Smooth muscle cell (in vitro differentiated cells): ENCODE measurements at regions not wholly inside any gene's neighbourhood (a gene's known extent, or its start where the extent isn't known, plus 50 kb on each side); places are given as distances from the start of the nearest gene placed in this dataset.

Source experiments
- DNase-seq: peaks from one replicate; lab custom pipeline; 2025; ENCODE audit not compliant: unreplicated experiment; lab: John Stamatoyannopoulos, UW
- H2AFZ ChIP-seq: fragments of 200-600 bp; sonication (generic); 2 replicates; pipeline ENCODE4 v1.6.0; 2016; ENCODE audit warnings: antibody characterized with exemption, low read depth, mild to moderate bottlenecking
- H3F3A ChIP-seq: fragments of 200-600 bp; sonication (generic); 2 replicates; pipeline ENCODE4 v1.6.0; 2017; ENCODE audit warnings: antibody characterized with exemption, low read depth
- H3K27ac ChIP-seq: fragments of 200-600 bp; sonication (generic); 2 replicates; pipeline ENCODE4 v1.5.1; 2016; ENCODE audit warnings: low read depth, mild to moderate bottlenecking
- H3K27me3 ChIP-seq: fragments of 200-600 bp; sonication (generic); 2 replicates; pipeline ENCODE4 v1.6.1; 2016; ENCODE audit warnings: low read depth, mild to moderate bottlenecking
- H3K36me3 ChIP-seq: fragments of 200-600 bp; sonication (generic); 2 replicates; pipeline ENCODE4 v1.5.1; 2016; ENCODE audit warnings: low read depth
- H3K4me1 ChIP-seq: fragments of 200-600 bp; sonication (generic); 2 replicates; pipeline ENCODE4 v1.5.1; 2016; ENCODE audit warnings: low read depth
- H3K4me2 ChIP-seq: fragments of 200-600 bp; sonication (generic); 2 replicates; pipeline ENCODE4 v1.6.0; 2016; ENCODE audit warnings: mild to moderate bottlenecking
- H3K4me3 ChIP-seq: fragments of 200-600 bp; sonication (generic); 2 replicates; pipeline ENCODE4 v1.5.1; 2016; ENCODE audit warnings: mild to moderate bottlenecking
- H3K79me2 ChIP-seq: fragments of 200-600 bp; sonication (generic); 2 replicates; pipeline ENCODE4 v1.6.0; 2016; ENCODE audit warnings: low read depth, mild to moderate bottlenecking
- H3K9ac ChIP-seq: fragments of 200-600 bp; sonication (generic); 2 replicates; pipeline ENCODE4 v1.6.0; 2016; ENCODE audit warnings: low read depth
- H3K9me3 ChIP-seq: fragments of 200-600 bp; sonication (generic); replicated peaks from 2 replicates; pipeline ENCODE4 v1.5.1; 2016; ENCODE audit warnings: low read depth
- H4K20me1 ChIP-seq: fragments of 200-600 bp; sonication (generic); 2 replicates; pipeline ENCODE4 v1.6.0; 2016; ENCODE audit warnings: low read depth
- CTCF ChIP-seq: fragments of 200-600 bp; sonication (generic); IDR thresholded peaks from 2 replicates; pipeline ENCODE4 v1.5.1; 2017; ENCODE audit warnings: borderline replicate concordance, mild to moderate bottlenecking, antibody characterized with exemption; ENCODE audit not compliant: insufficient read depth, poor library complexity, severe bottlenecking
- WGBS: methylation state at CpG from one replicate; pipeline ENCODE4 v1.1.7; 2016; ENCODE audit warnings: low lambda C conversion rate; 5-methylcytosine and 5-hydroxymethylcytosine counted together

GRCh38 chr13:59392328-59392727 is 771.4 kb downstream of the DIAPH3 start:
- Histone ChIP-seq H3K79me2 (no peaks in the 10 kb centered on the region), H2AFZ (peak overlapping the region; percentile 96), H3K4me1 (no peaks in the 10 kb centered on the region), H3K4me2 (no peak overlapping the region), H3K36me3 (no peaks in the 10 kb centered on the region), H4K20me1 (no peaks in the 10 kb centered on the region), H3F3A (no peaks in the 10 kb centered on the region), H3K27me3 (no peaks in the 10 kb centered on the region), H3K9me3 (no peaks in the 10 kb centered on the region), H3K27ac (no peak overlapping the region), H3K4me3 (no peak overlapping the region), H3K9ac (no peak overlapping the region)
- DNase-seq: no peak
- no peak for TF ChIP-seq CTCF

GRCh38 chr13:59394496-59394895 is 769.2 kb downstream of the DIAPH3 start:
- Histone ChIP-seq H3K9me3 (no peaks in the 10 kb centered on the region), H3K9ac (no peak overlapping the region), H3K4me2 (no peak overlapping the region), H2AFZ (no peak overlapping the region), H3K27ac (no peak overlapping the region), H3F3A (no peaks in the 10 kb centered on the region), H3K36me3 (no peaks in the 10 kb centered on the region), H3K4me3 (no peak overlapping the region), H3K4me1 (no peaks in the 10 kb centered on the region), H3K79me2 (no peaks in the 10 kb centered on the region), H3K27me3 (no peaks in the 10 kb centered on the region), H4K20me1 (no peaks in the 10 kb centered on the region)
- no peak for TF ChIP-seq CTCF
- DNase-seq: no peak
- WGBS: 94% methylated on average over 2 of the region's 2 CpGs

GRCh38 chr13:59398127-59398526 is 765.6 kb downstream of the DIAPH3 start:
- TF ChIP-seq CTCF: no peak
- Histone ChIP-seq H3K4me2 (no peak overlapping the region), H3K9me3 (no peaks in the 10 kb centered on the region), H3K9ac (no peak overlapping the region), H3K4me3 (no peak overlapping the region), H3K27ac (no peak overlapping the region), H3K36me3 (no peaks in the 10 kb centered on the region), H3F3A (no peaks in the 10 kb centered on the region), H3K4me1 (no peaks in the 10 kb centered on the region), H2AFZ (peak overlapping the region; percentile 21), H4K20me1 (no peaks in the 10 kb centered on the region), H3K79me2 (no peaks in the 10 kb centered on the region), H3K27me3 (no peaks in the 10 kb centered on the region)
- DNase-seq: no peak
- 75% methylated on average over 3 of the region's 3 CpGs for WGBS

- WGBS: 94% methylated on average over 4 of the region's 4 CpGs
- no peak overlapping the region for H3K9ac ChIP-seq
- H3K4me2 ChIP-seq: no peak overlapping the region
- no peaks in the 10 kb centered on the region for H4K20me1 ChIP-seq
- H3K4me3 ChIP-seq: no peak overlapping the region
- TF ChIP-seq CTCF: no peak
- H3K9me3 ChIP-seq: no peaks in the 10 kb centered on the region
- H3K79me2 ChIP-seq: no peaks in the 10 kb centered on the region
- H3K4me1 ChIP-seq: no peaks in the 10 kb centered on the region
- no peaks in the 10 kb centered on the region for H3K36me3 ChIP-seq
- H3K27me3 ChIP-seq: no peaks in the 10 kb centered on the region
- no peak for DNase-seq
- H3F3A ChIP-seq: no peaks in the 10 kb centered on the region
- no peak overlapping the region for H2AFZ ChIP-seq
- H3K27ac ChIP-seq: no peak overlapping the region
These were observed 765.1 kb downstream of the DIAPH3 start for GRCh38 chr13:59398661-59399060.
